ENCODE measurements at regions not wholly inside any gene's neighbourhood (a gene's known extent, or its start where the extent isn't known, plus 50 kb on each side); places are given as distances from the start of the nearest gene placed in this dataset.

DNA sequence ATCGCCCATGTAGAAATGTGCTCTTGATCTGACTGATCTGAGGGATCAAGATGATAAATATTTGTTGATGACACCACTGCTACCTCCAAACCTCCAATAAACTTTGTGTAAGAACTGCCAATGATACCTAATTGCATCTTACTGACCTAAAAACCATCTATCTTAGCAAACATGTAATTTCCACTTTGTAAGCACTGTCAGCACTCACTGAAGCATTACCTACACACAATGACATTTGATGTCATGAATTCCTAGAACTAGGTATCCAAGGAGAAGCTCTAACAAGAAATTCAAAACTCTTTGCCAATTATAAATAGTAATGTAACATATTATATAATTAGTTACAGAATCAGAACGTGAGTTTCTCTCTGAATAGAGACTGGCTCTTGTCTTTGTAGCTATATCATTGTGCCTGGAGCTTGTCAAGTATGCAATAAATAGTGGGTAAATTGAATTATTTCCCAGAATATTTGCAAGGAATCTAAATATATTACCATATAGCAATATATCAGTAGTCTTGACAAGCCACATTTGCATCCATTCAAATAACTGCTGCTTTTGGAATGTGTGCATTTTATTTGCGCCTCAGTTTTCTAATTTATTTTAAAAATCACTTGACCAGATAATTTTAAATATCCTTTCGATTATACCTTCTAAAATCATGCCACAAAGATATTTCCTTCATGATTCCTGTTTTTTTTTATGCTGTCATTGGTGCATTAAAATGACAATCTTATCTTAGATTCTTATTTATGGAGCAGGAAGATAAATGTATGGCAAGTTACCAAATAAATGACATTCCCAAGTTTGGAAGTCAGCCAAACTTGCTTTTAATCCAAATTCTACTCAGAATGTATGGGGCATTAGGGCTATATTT, 232.3 kb upstream of the NEIL3 start:
- no peaks in the 10 kb centered on the region for H3K27me3 ChIP-seq (ENCODE audit: control insufficient read depth, insufficient read depth, low read length)
- no peaks in the 10 kb centered on the region for H3K36me3 ChIP-seq (ENCODE audit: control insufficient read depth, insufficient read depth, low read length)
- TF ChIP-seq CTCF (IDR thresholded peaks at IDR 0.05; ENCODE audit: insufficient read depth, low read depth, low read length), result no peak
- CTCF ChIA-PET, result no interaction called here
- POLR2A ChIA-PET, result no interaction called here
- DNase-seq (ENCODE audit: low read depth), result no peak
- H3K4me3 ChIP-seq (ENCODE audit: low read depth, low read length), result no peak overlapping the region

GRCh38 chr4:177079327-177079726, 230.3 kb upstream of the NEIL3 start:
- Histone ChIP-seq H3K4me3 (ENCODE audit: low read depth, low read length) (no peak overlapping the region), H3K36me3 (ENCODE audit: control insufficient read depth, insufficient read depth, low read length) (no peaks in the 10 kb centered on the region), H3K27me3 (ENCODE audit: control insufficient read depth, insufficient read depth, low read length) (no peaks in the 10 kb centered on the region)
- POLR2A ChIA-PET, result no interaction called here
- no peak for TF ChIP-seq CTCF (IDR thresholded peaks at IDR 0.05; ENCODE audit: insufficient read depth, low read depth, low read length)
- DNase-seq (ENCODE audit: low read depth), result no peak
- CTCF ChIA-PET, result interaction anchor here (0.7 kb wide), 1 partner anchor 16 kb away, joined by 4 read pairs; no protein-coding TSS in a partner anchor

DNA sequence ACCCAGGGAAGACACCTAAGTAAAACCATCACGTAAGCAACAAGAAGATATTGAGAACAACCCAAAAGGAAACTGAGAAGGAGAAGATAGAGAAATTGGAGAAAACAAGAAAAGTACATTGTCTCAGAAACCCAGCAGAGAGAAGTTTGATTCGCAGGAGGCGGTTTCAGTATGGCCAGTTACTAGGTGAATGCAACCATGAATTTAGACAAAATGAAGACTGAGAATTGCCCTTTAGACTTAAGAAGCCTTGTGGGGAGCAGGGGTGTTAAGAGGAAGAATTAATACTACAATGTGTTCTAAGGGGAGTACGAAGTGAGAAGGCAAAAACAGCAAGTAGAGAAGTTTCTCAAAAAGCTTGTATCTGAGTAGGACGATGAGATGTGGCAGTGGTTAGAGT, 229.3 kb upstream of the NEIL3 start:
- no peak for TF ChIP-seq CTCF (IDR thresholded peaks at IDR 0.05; ENCODE audit: insufficient read depth, low read depth, low read length)
- Histone ChIP-seq H3K4me3 (ENCODE audit: low read depth, low read length) (no peak overlapping the region), H3K27me3 (ENCODE audit: control insufficient read depth, insufficient read depth, low read length) (no peaks in the 10 kb centered on the region), H3K36me3 (ENCODE audit: control insufficient read depth, insufficient read depth, low read length) (no peaks in the 10 kb centered on the region)
- ChIA-PET POLR2A (no interaction called here), CTCF (interaction anchor here (0.7 kb wide), 1 partner anchor 24 kb away, joined by 5 read pairs; no protein-coding TSS in a partner anchor)
- DNase-seq (ENCODE audit: low read depth), result no peak

- H3K36me3 ChIP-seq (ENCODE audit: control insufficient read depth, insufficient read depth, low read length), result no peaks in the 10 kb centered on the region
- POLR2A ChIA-PET, result no interaction called here
- H3K4me3 ChIP-seq (ENCODE audit: low read depth, low read length), result no peak overlapping the region
- TF ChIP-seq CTCF (IDR thresholded peaks at IDR 0.05; ENCODE audit: insufficient read depth, low read depth, low read length), result no peak
- CTCF ChIA-PET, result interaction anchor here (1.2 to 1.3 kb wide), 3 partner anchors 9 to 36 kb away, joined by 3 read pairs; no protein-coding TSS in a partner anchor
- no peak for DNase-seq (ENCODE audit: low read depth)
- no peaks in the 10 kb centered on the region for H3K27me3 ChIP-seq (ENCODE audit: control insufficient read depth, insufficient read depth, low read length)
Measured at GRCh38 chr4:177087060-177087459, 222.6 kb upstream of the NEIL3 start.

- H3K36me3 ChIP-seq (ENCODE audit: control insufficient read depth, insufficient read depth, low read length), result no peaks in the 10 kb centered on the region
- TF ChIP-seq CTCF (IDR thresholded peaks at IDR 0.05; ENCODE audit: insufficient read depth, low read depth, low read length), result no peak
Measured at GRCh38 chr4:177087499-177087898, 222.2 kb upstream of the NEIL3 start.

More at GRCh38 chr4:177087499-177087898, 222.2 kb upstream of the NEIL3 start:
- ChIA-PET CTCF (interaction anchor here (1.3 kb wide), 2 partner anchors 8 to 13 kb away, joined by 3 read pairs; no protein-coding TSS in a partner anchor), POLR2A (no interaction called here)
- no peaks in the 10 kb centered on the region for H3K27me3 ChIP-seq (ENCODE audit: control insufficient read depth, insufficient read depth, low read length)
- no peak overlapping the region for H3K4me3 ChIP-seq (ENCODE audit: low read depth, low read length)
- DNase-seq (ENCODE audit: low read depth), result no peak
